ENCODE measurements at regions not wholly inside any gene's neighbourhood (a gene's known extent, or its start where the extent isn't known, plus 50 kb on each side); places are given as distances from the start of the nearest gene placed in this dataset.
"Not testable (repeated sequence)": the region's sequence is repeated elsewhere in the genome, so short reads cannot be mapped to it uniquely, and the experiment has no call there.

DNA sequence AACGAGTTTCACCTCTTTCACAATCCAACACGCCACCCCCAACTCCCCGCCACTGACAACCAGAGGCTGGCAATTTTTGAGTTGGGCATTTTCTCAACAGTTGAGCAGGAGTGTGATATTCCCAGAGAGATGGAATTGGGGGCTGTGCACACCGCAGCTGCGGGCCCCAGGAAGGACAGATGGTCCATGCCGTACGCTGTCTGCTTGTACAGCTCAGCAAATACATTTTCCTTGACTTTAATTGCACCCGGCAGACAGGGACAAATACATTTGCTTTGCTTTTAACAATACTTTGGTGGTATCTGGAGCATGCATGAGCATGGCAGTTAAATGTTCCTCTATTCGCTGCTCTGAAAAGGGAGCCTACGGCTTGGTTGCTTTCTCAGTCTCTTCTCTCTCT is 354.2 kb upstream of the DPP6 start:
- no peak for DNase-seq

DNA sequence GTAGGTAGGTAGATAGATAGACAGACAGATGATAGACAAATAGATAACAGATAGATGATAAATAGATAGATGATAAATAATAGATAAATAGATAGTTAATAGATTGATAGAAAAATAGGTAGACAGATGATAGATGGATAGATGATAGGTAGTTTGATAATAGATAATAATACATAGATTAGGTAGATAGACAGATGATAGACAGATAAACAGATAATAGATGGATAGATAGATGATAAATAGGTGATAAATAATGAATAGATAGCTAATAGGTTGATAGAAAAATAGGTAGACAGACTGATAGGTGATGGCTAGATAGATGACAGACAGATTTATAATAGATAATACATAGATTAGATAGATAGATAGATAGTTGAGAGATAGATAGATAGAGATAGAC is 350.5 kb upstream of the DPP6 start:
- DNase-seq: no peak

DNA sequence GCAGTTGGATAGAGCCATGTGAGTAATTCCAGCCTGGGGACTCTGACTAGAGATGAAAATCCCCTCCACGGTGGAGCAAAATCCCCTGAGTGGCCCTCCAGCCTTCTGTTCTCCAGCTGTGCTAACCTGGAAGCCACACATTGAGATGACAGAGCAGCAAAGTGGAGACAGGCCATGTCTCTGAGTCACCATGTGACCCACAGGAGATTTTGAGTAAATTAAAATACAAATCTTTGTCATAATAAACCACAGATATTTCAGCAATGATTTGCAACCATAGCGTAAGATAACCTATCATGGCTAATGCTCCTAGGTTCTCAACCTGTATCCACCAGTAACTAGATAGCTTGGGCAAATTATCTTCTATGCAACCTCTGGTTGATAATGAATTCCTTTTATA is 328.3 kb upstream of the DPP6 start:
- not testable (repeated sequence) for DNase-seq

DNA sequence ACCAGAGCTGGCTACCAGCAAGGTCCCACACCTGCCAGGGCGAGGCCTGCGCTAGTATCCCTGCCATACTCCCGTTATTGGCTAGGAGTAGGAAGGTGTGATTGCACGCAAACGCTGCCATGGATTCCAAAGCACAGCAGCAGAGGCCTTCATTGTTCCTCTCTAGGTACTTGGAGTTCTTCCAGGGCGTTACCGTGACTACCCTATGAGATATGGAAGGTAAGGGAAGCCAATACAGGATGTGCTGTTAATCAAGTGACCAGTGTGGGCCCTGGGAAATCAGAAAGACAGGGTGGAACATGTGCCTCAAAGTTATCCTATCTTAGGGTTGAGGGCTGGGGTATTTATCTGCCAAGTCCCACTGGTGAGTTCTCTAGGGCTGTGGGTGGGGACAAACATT is 320.7 kb upstream of the DPP6 start:
- DNase-seq: not testable (repeated sequence)

DNA sequence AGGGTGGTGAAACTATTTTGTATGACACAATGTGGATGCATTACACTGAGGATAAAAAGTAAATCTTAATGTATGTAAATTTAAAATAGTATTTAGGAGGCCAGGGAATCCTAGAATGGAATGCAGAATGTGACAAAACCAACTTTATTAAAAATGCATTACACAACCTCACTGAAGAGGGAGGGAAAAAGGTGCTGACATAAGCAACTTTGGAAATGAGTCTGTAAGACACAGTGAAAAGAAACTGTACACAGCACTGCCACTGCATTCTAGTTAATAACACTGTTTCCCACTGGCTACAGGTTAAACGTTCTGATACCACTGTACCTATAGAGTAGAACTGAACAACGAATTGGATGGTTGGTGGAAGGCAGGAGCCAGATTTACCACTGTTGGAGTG is 308.8 kb upstream of the DPP6 start:
- DNase-seq: not testable (repeated sequence)

DNA sequence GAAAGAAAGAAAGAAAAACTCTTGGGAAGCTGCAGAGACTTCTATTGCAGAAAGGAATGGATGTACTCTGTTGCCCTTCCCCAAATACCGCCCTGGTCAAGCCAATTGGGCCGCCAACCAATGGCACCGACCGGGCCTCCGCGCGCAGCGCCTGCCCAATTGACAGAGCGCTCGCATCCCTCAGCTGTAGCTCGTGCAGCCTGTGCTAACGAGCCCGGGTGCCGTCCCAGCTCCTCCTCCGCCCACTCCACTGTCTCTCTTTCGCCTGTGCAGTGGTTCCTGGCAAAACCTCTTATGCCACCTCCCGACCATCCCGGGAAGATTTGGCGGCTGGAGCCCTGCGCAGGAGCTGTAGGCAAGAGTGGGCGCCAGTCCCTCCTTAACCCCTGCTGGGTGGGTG is 304.2 kb upstream of the DPP6 start:
- peak; percentile 5 for DNase-seq

DNA sequence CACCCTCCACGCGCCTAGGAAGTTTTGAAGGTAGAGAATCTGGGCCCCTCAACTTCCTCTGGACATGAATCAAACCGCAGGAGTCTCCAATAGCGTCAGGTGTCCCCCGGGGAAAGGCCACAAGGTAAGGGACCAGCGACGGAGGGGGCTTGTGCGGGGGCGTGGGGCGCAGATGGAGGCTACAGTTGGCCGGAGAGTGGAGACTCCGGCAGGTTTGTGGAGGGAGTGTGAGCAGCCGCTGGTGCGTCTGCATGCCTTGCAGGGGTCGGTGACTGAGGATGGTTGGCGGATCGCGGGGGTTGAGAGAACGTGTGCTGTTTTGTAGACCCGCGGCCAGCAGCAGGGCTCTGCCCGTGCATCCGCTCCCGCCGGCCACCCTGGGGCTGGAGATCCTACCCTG is 303.3 kb upstream of the DPP6 start:
- DNase-seq: not testable (repeated sequence)

DNA sequence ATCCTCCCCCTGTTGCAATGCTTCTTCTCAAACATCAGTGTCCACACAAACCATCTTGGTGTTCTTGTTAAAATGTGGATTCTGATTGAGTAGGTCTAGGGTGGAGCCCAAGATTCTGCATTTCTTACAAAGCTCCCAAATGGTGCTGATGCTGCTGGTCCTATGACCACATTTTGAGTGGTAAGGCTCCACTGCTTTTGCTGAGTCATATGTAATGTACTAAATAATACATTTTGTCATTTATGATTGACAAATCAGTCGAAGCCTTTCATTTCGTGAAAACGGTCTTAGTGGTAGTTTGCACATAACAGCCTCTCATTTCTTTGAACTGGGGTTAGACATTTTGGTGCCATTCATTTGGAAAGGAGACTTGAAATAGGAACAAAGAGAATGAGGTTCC is 286.3 kb upstream of the DPP6 start:
- not testable (repeated sequence) for DNase-seq

DNA sequence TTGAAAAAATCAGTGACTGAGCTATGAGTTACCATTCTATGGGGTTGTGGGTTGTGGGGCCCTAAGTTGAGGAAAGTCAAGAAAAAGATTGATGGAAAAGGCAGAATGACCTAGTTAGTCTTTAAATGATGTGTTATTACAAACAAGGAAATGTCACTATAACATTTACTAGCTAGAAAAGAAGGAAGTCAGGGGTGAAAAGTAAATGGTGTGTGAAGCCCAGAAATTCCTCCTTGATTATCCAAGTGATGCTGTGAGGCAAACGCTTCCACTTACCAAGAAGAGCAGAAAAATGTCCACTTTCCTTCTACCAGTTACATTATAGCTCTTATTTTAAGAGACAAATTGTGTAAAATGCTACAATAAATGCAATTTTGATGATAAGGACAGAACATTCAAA is 285.3 kb upstream of the DPP6 start:
- DNase-seq: not testable (repeated sequence)

DNA sequence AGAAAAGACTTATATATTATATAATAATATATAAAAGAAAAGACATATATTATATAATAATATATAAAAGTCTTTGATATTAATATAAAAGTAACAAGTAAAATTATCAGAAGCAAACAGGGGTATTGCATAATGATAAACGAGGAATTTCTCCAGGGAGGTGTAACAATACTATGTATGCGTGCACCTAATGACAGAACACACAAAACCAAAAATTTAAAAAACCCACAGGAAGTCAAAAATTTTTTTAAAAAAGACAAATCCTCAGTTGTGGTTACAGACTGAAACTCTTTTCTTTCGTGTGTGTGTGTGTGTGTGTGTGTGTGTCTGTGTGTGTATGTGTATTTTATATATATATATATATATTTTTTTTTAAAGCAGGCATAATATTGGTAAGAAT is 279.2 kb upstream of the DPP6 start:
- no peak for DNase-seq

DNA sequence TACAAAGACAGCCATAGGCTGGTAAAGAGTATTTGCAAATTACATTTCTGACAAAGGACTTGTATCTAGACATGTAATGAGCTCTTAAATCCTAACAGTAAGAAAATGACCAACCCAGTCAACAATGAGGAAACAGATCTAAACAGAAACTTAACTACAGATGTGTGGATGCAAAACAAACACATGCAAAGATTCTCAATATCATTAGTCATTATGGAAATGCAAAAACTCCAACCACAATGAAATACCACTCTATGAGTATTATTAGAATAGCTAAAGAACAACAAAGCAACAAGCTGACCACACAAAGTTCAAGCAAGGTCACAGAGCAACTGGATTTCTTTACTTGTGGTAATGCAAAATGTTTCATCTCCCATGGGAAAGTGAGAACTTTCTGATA is 275.3 kb upstream of the DPP6 start:
- DNase-seq: not testable (repeated sequence)

DNA sequence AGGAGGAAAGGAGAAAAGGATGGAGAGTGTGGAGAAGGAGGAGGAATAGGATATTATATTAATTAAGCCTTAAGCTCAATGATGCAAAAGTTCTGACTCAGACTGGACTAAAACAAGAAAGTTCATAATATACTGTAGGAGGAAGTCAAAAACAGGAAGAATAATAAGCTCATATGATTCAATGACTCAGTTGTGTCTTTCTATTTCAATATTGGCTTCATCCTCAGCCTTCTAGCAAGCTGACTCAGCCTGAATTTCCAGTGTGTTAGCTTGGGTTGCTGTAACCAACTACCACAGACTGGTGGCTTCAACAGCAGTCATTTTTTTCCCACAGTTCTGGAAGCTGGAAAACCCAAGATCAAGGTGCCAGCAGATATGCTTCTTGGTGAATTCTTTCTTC is 254.8 kb upstream of the DPP6 start:
- not testable (repeated sequence) for DNase-seq

DNA sequence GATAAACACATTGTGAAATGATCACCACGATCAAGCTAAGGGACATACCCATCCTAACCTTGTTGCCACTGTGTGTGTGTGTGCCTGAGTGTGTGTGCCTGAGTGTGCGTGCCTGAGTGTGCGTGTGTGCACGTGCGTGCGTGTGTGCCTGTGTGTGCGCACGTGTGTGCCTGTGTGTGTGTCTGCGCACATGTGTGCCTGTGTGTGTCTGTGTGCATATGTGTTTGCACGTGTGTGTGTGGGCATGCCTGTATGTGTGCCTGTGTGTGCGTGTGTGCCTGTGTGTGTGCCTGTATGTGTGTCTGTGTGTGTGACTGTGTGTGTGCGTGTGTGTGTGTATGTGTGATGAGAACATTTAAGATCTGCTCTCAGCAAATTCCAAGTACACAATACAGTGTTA is 244.1 kb upstream of the DPP6 start:
- DNase-seq: no peak

DNA sequence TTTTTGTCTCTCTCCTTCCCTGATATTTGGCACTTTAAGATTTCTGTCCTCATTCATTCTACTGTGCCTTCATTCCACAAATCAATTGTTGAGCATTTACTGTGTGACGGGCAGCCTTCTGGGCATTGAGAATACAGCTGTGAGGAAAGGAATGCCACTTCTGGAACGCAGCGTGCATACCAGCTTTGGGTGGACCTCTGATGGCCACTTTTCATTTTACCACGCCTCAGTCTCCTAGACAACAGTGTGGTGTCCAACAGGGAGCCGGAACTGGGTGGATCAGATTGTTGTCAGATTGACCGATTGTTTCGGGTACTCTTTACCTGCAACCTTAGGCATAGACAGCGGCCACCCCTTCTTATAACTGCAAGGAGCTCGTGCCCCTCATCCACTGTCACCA is 222.7 kb upstream of the DPP6 start:
- no peak for DNase-seq

DNA sequence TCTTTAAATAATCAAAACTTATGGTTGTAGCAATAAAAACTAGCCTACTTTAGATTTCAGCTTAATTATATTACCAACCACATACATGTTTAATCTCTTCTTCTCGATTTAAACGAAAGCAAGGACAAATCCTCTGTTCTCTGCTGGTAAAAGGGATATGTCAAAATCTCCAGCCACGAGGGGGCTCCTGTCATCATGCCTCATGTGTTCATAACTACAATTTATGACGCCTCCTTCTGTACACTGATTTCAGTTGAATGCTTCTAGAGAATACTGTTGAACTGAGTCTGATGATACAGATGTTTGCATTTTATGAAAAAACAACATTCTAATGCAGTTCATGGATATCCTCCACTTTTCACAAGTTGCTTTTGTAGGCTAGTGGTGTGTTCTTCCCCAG is 220.0 kb upstream of the DPP6 start:
- DNase-seq: no peak

DNA sequence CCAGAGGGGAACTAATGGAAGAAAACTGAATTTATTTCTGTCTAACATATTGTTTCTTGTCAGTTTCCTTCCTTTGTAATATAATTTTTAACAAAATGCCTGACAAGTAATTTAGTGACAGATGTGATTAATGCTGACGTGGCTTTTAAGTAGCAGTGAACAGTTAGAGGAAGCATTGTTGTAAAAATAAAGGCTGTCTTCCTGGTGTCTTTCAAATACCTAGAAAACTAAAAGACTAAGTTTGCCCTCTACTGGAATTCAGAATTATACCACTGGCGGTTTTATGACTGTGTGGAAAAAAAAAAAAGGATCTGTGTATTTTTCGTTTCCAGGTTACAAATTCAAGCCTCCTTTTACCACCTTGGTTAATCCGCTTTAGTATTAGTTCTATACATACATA is 217.1 kb upstream of the DPP6 start:
- no peak for DNase-seq

DNA sequence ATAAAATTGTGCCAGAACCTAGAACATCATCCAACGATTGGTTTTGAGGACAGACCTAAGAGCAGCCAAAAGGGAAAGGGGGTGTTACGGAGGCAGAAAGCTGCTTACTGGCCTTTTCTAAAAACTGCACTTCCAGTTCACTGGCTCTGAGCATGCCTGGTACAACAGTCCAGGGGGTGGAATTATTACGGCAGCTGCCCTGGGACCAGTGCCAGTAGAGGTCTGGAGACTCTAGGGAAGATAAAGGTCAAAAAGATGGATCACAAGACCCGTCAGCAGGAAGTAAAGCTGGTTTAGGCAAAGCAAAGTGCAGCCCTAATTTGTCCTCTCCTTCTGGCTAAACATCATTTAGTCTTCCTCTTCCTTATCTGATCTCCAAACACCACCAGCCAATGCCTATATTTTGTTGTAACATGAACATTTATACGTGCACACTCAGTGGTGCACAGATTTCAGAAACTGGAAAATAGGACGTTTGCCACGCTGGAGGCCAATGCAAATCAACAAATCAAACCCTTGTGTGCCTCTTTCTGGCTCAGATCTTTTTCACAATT is 216.4 kb upstream of the DPP6 start:
- DNase-seq: no peak

DNA sequence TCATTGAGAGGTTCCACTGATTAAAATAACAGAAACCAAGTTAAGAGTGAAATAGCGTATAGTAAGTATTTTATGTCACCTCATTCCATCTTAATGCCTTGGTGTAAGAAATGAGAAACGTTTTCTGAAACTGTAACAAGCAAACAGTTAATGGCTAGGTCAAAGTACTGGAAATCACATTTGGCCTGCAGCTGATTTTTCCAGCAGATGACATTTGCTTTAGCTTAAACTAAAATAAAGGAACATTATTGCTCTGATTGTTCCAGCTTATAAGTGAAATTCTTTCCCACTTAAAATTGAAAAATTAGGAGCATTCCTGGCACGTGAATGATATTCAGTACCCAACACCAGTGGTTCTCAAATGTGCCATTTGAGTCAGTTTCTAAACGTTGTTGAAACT is 213.6 kb upstream of the DPP6 start:
- DNase-seq: no peak

DNA sequence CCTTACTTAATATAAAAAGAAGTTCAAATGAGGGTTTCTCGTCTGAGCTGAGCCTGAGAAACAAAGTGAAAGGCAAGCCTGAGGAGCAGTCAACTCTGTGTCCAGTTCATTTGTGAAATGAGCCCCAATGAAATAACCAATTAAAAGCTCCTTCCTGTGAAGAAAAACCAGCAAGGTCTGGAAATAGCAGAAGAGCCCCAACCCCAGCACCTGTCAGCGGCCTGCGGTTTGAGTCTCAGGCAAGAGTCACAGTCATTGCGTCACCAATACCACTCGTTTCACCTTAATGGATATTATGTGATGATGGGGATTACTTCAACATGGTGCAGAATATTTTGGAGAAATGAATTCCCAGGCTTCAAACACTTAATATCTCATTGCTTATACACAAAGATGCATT is 211.3 kb upstream of the DPP6 start:
- no peak for DNase-seq

DNA sequence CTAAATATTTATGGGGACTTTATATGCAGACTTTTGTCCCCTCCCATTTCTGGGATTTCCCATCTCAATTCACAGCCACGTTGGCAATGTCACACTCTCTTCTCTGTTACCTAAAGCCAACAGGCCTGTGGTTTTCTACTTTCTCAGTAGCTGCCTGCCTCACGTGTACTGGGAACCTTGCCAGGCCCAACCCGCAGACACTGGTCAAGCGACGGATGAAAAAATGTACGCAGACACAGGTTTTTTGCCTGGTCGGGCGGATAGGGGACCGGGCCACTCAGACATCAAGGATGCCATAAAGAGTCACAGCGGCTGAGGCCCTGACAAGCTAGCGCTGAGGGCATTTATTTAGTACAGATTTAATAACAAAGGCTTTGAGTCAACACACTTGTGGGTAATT is 204.4 kb upstream of the DPP6 start:
- DNase-seq: no peak

DNA sequence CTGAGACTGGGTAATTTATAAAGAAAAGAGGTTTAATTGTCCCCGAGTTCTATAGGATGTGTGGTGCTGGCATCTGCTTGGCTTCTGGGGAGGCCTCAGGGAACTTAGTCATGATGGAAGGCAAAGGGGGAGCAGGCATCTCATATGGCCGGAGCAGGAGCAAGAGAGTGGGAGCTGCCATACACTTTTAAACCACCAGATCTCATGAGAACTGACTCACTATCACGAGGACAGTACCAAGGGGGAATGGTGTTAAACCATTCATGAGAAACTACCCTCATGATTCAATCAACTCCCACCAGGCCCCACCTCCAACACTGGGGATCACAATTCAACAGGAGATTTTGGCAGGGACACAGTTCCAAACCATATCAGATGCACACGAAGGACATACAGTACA is 199.9 kb upstream of the DPP6 start:
- no peak for DNase-seq

DNA sequence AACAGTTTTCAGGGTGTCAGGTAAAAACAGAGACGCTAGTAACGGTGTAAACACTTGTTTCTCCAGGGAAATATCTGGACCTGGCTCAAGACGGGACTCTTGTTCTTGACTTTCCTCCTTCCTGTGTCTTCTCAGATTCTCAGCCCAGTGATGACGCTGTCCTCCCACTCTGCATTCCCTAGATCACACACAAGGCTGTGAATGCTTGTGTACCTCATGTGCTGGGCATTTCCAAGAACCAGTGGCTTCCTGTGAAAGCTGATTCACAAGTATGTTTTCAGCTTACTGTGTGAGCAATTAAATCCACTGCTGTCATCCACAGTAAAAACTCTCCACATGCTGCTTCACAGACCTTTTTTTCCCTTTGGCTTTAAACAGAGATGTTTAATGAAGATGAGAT is 193.8 kb upstream of the DPP6 start:
- DNase-seq: no peak

DNA sequence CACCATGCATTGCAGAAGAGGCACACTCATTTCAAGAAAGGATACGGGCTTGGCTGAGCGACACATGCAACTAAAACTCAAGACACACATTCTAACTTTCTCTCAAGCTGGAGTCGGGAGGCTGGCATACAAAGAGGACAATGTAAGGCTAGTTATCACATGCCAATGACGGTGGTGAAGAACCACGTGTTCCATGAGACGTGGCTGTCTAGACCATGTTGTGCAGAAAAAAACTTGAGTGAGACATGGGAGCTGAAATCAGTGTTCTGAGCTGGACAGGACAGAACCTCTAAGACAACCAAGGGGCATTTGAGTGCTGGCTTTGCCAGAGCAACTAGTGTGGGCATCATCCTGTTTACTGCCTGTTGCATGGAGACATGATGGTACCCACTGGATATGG is 193.0 kb upstream of the DPP6 start:
- DNase-seq: no peak

DNA sequence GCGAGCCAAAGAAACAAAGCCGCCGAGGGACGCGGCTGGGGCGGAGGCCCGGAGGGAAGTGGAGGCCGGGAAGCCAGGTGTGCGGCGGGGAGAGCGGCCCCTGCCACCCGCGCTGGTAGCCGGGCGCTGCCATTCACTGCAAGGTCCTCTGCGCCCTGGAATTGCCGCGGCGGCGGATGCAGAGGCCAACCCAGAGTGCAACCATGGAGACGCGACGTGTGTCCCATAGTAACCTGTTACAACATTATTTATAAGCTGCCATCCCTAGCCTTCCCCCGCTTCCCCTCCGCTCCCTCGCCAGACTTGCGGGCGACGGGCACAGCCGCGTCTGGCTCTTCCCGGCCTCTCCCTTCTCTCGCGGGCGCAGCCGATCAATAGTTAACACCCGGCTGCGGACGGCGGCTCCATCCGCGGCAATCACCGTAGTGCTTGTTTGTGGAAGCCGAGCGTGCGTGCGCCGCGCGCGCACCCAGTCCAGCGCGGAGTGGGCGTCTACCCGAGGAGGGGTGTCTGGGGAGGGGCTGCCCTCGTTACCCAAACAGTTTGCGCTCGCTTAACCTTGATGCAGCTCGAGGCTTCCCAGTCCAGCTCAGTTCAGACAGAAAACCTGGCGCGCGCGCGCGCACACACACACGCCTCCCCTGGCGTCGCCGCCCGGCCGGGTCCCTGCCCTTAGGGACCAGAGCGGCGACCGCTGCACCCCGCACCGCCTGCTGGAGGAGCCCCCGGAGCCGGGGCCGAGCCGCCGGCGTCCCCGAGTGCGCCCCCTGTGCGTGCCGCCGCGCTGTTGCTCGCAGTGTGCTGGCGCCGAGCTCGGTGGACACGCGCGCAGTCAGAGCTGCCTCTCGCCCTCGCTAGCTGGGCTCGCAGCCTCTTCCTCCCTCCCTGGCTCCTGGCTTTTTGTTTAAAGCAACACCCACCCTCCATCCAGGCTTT is 165.4 kb upstream of the DPP6 start:
- peak; percentile 52 for DNase-seq
